ENCODE measurements at regions not wholly inside any gene's neighbourhood (a gene's known extent, or its start where the extent isn't known, plus 50 kb on each side); places are given as distances from the start of the nearest gene placed in this dataset.

- DNase-seq (ENCODE audit: low read depth): no peak
Observed at GRCh38 chr2:19677215-19677777, 224.5 kb downstream of the TTC32 start.

GRCh38 chr2:19676770-19677169 lies 225.0 kb downstream of the TTC32 start:
- no peak for DNase-seq (ENCODE audit: low read depth)

GRCh38 chr2:19675856-19676460 lies 225.8 kb downstream of the TTC32 start:
- DNase-seq (ENCODE audit: low read depth): no peak

- DNase-seq (ENCODE audit: low read depth): no peak
Observed at GRCh38 chr2:19675003-19675629, 226.7 kb downstream of the TTC32 start.

- no peak for DNase-seq (ENCODE audit: low read depth)
Observed at GRCh38 chr2:19674051-19675002, 227.5 kb downstream of the TTC32 start.

- DNase-seq (ENCODE audit: low read depth): no peak
Observed at GRCh38 chr2:19673213-19673791, 228.5 kb downstream of the TTC32 start.

GRCh38 chr2:19671916-19672315 lies 229.9 kb downstream of the TTC32 start:
- DNase-seq (ENCODE audit: low read depth): no peak

- no peak for DNase-seq (ENCODE audit: low read depth)
Observed at GRCh38 chr2:19671311-19671710, 230.5 kb downstream of the TTC32 start.

- DNase-seq (ENCODE audit: low read depth): no peak
Observed at GRCh38 chr2:19670303-19670702, 231.5 kb downstream of the TTC32 start.

- DNase-seq (ENCODE audit: low read depth): no peak
Observed at GRCh38 chr2:19669559-19669958, 232.2 kb downstream of the TTC32 start.

- DNase-seq (ENCODE audit: low read depth): no peak
Observed at GRCh38 chr2:19669126-19669525, 232.7 kb downstream of the TTC32 start.

GRCh38 chr2:19667536-19667949 lies 234.2 kb downstream of the TTC32 start:
- no peak for DNase-seq (ENCODE audit: low read depth)

GRCh38 chr2:19667085-19667484 lies 234.7 kb downstream of the TTC32 start:
- no peak for DNase-seq (ENCODE audit: low read depth)

- DNase-seq (ENCODE audit: low read depth): no peak
Observed at GRCh38 chr2:19664646-19665045, 237.1 kb downstream of the TTC32 start.

- no peak for DNase-seq (ENCODE audit: low read depth)
Observed at GRCh38 chr2:19659024-19659792, 242.6 kb downstream of the TTC32 start.

- no peak for DNase-seq (ENCODE audit: low read depth)
Observed at GRCh38 chr2:19656011-19656410, 245.8 kb downstream of the TTC32 start.

GRCh38 chr2:19654310-19655090 lies 247.3 kb downstream of the TTC32 start:
- DNase-seq (ENCODE audit: low read depth): no peak

- no peak for DNase-seq (ENCODE audit: low read depth)
Observed at GRCh38 chr2:19653509-19653908, 248.3 kb downstream of the TTC32 start.

GRCh38 chr2:19652811-19653210 lies 249.0 kb downstream of the TTC32 start:
- no peak for DNase-seq (ENCODE audit: low read depth)

- DNase-seq (ENCODE audit: low read depth): no peak
Observed at GRCh38 chr2:19651466-19651865, 250.3 kb downstream of the TTC32 start.
